ENCODE measurements at regions not wholly inside any gene's neighbourhood (a gene's known extent, or its start where the extent isn't known, plus 50 kb on each side); places are given as distances from the start of the nearest gene placed in this dataset.

- Histone ChIP-seq H3K36me3 (no peaks in the 10 kb centered on the region), H3K27ac (no peak overlapping the region), H3K4me3 (no peak overlapping the region), H3K4me1 (no peaks in the 10 kb centered on the region), H3K9me3 (peaks cover 8% of the 10 kb centered on the region), H3K27me3 (no peaks in the 10 kb centered on the region)
- TF ChIP-seq POLR2A (IDR thresholded peaks at IDR 0.05) (no peak), EP300 (IDR thresholded peaks at IDR 0.05) (no peak), POLR2AphosphoS5 (IDR thresholded peaks at IDR 0.05) (no peak), CTCF (IDR thresholded peaks at IDR 0.05) (no peak)
- DNase-seq (ENCODE audit: low spot score in 2 of 2), result no peak
- 100% methylated on average over 3 of the region's 3 CpGs for WGBS
Observed at GRCh38 chr6:155949256-155949655, 493.6 kb upstream of the NOX3 start.

GRCh38 chr6:155946860-155947259, 491.2 kb upstream of the NOX3 start:
- Histone ChIP-seq H3K27ac (no peak overlapping the region), H3K4me3 (no peak overlapping the region), H3K27me3 (no peaks in the 10 kb centered on the region), H3K36me3 (no peaks in the 10 kb centered on the region), H3K4me1 (no peaks in the 10 kb centered on the region), H3K9me3 (peaks cover 8% of the 10 kb centered on the region)
- no peak for TF ChIP-seq CTCF (IDR thresholded peaks at IDR 0.05)
- no peak for TF ChIP-seq POLR2AphosphoS5 (IDR thresholded peaks at IDR 0.05)
- TF ChIP-seq POLR2A (IDR thresholded peaks at IDR 0.05), result no peak
- TF ChIP-seq EP300 (IDR thresholded peaks at IDR 0.05), result no peak
- DNase-seq (ENCODE audit: low spot score in 2 of 2), result no peak
- 90% methylated on average over 2 of the region's 4 CpGs for WGBS

GRCh38 chr6:155943635-155944034, 488.0 kb upstream of the NOX3 start:
- TF ChIP-seq CTCF (IDR thresholded peaks at IDR 0.05), result no peak
- TF ChIP-seq POLR2AphosphoS5 (IDR thresholded peaks at IDR 0.05), result no peak
- TF ChIP-seq POLR2A (IDR thresholded peaks at IDR 0.05), result no peak
- TF ChIP-seq EP300 (IDR thresholded peaks at IDR 0.05), result no peak
- 81% methylated on average over 1 of the region's 1 CpG for WGBS
- Histone ChIP-seq H3K9me3 (peaks cover 8% of the 10 kb centered on the region), H3K4me3 (no peak overlapping the region), H3K27me3 (no peaks in the 10 kb centered on the region), H3K4me1 (no peaks in the 10 kb centered on the region), H3K27ac (no peak overlapping the region), H3K36me3 (no peaks in the 10 kb centered on the region)
- no peak for DNase-seq (ENCODE audit: low spot score in 2 of 2)

DNA sequence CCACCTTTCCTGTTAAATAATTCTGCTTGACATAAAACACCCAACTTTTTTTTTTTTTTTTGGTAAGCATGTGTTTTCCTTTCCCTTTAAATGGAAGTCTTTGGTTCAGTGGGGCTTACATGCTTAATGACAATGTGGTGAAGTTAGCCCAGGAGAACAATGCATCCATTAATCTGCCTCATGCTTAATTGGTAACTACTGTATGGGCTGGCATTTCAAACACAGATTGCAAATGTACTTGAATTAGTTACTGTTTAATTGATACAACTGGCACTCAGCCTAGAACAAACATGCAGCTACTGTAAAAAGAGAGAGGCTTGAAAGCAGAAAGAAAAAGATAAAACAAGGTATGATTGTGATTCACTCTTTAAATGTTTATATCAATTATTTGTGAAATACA, 483.6 kb upstream of the NOX3 start:
- Histone ChIP-seq H3K27ac (no peak overlapping the region), H3K36me3 (no peaks in the 10 kb centered on the region), H3K27me3 (no peaks in the 10 kb centered on the region), H3K4me3 (no peak overlapping the region), H3K4me1 (no peaks in the 10 kb centered on the region), H3K9me3 (no peaks in the 10 kb centered on the region)
- no peak for DNase-seq (ENCODE audit: low spot score in 2 of 2)
- no peak for TF ChIP-seq CTCF (IDR thresholded peaks at IDR 0.05)
- no peak for TF ChIP-seq POLR2A (IDR thresholded peaks at IDR 0.05)
- TF ChIP-seq POLR2AphosphoS5 (IDR thresholded peaks at IDR 0.05), result no peak
- TF ChIP-seq EP300 (IDR thresholded peaks at IDR 0.05), result no peak

- H3K27ac ChIP-seq, result no peak overlapping the region
- DNase-seq (ENCODE audit: low spot score in 2 of 2), result no peak
Observed at GRCh38 chr6:155936551-155936950, 480.9 kb upstream of the NOX3 start.

More at GRCh38 chr6:155936551-155936950, 480.9 kb upstream of the NOX3 start:
- WGBS, result 68% methylated on average over 5 of the region's 5 CpGs
- no peak for TF ChIP-seq POLR2A (IDR thresholded peaks at IDR 0.05)
- no peak for TF ChIP-seq POLR2AphosphoS5 (IDR thresholded peaks at IDR 0.05)
- TF ChIP-seq CTCF (IDR thresholded peaks at IDR 0.05), result no peak
- Histone ChIP-seq H3K9me3 (no peaks in the 10 kb centered on the region), H3K36me3 (no peaks in the 10 kb centered on the region), H3K27me3 (no peaks in the 10 kb centered on the region), H3K4me3 (no peak overlapping the region), H3K4me1 (no peaks in the 10 kb centered on the region)

All from suprapubic skin (tissue), 4 donors.